ENCODE measurements at regions not wholly inside any gene's neighbourhood (a gene's known extent, or its start where the extent isn't known, plus 50 kb on each side); places are given as distances from the start of the nearest gene placed in this dataset.

DNA sequence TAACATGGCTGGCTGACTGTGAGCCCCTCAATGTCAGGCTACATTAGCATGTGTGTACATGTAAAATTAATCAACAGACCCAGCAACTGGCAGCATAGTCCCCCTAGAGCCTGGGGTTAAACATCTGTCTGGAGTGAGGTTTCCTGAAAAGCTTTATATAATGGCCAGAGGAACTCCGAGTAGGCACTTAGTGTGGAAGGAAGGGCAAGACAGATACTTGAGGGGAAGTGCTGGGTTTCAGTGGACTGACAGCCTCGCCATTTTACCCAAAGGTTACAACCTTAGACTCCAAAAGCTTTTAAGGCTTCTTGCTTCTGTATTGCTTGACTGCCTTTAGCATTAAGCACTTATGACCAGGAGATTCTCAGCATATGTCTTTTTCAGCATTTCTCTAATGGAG, 430.8 kb downstream of the FLRT2 start:
- no peak overlapping the region for H3K4me3 Mint-ChIP-seq
- no peaks in the 10 kb centered on the region for H3K9me3 Mint-ChIP-seq
- no peaks in the 10 kb centered on the region for H3K4me1 ChIP-seq (ENCODE audit: insufficient read depth, low read length)
- H3K36me3 Mint-ChIP-seq (ENCODE audit: low read depth): no peaks in the 10 kb centered on the region
- TF ChIP-seq, protein P1, sequence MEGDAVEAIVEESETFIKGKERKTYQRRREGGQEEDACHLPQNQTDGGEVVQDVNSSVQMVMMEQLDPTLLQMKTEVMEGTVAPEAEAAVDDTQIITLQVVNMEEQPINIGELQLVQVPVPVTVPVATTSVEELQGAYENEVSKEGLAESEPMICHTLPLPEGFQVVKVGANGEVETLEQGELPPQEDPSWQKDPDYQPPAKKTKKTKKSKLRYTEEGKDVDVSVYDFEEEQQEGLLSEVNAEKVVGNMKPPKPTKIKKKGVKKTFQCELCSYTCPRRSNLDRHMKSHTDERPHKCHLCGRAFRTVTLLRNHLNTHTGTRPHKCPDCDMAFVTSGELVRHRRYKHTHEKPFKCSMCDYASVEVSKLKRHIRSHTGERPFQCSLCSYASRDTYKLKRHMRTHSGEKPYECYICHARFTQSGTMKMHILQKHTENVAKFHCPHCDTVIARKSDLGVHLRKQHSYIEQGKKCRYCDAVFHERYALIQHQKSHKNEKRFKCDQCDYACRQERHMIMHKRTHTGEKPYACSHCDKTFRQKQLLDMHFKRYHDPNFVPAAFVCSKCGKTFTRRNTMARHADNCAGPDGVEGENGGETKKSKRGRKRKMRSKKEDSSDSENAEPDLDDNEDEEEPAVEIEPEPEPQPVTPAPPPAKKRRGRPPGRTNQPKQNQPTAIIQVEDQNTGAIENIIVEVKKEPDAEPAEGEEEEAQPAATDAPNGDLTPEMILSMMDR (IDR thresholded peaks at IDR 0.05): no peak
- no peaks in the 10 kb centered on the region for H3K27me3 Mint-ChIP-seq
- H3K36me3 ChIP-seq (ENCODE audit: insufficient read depth, low read length): no peaks in the 10 kb centered on the region
- no peak overlapping the region for H3K27ac Mint-ChIP-seq
- H3K27me3 ChIP-seq (ENCODE audit: control insufficient read depth in 1 of 2, insufficient read depth in 2 of 2, low read length in 2 of 2): no peaks in the 10 kb centered on the region
- no peaks in the 10 kb centered on the region for H3K9me3 ChIP-seq (ENCODE audit: control insufficient read depth in 1 of 2, insufficient read depth in 1 of 2, low read length in 2 of 2)
- no peak for ATAC-seq (ENCODE audit: poor library complexity)
- peaks cover 19% of the 10 kb centered on the region for H3K4me1 Mint-ChIP-seq (ENCODE audit: low read depth)
- intact Hi-C loops (cut with DNase I, micrococcal nuclease): no loop called here
- ChIA-PET POLR2A (no interaction called here), CTCF (no interaction called here)
- DNase-seq: no peak
- H3K27ac ChIP-seq (ENCODE audit: low read depth in 1 of 2, low read length in 2 of 2): no peak overlapping the region
- no peak overlapping the region for H3K4me3 ChIP-seq (ENCODE audit: low read length)

DNA sequence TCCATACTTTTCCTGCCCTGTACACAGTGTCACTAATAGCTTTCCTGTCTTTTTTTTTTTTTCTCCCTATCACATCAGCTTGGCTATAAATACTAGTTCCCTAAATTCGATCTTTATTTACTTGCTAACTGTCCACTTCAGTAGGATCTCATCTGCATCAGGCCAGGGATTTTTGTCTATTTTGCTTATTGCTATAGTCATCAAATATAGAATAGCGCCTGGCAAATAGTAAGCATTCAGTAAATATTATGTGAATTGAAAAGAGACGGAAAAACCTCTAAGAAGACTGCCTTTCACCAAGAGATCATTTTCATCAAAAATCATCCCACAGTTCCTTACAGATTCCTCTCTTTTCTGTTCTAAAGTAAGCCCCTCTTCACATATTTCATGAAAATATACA, 429.1 kb downstream of the FLRT2 start:
- Histone ChIP-seq H3K4me3 (ENCODE audit: low read length) (no peak overlapping the region), H3K9me3 (ENCODE audit: control insufficient read depth in 1 of 2, insufficient read depth in 1 of 2, low read length in 2 of 2) (no peaks in the 10 kb centered on the region), H3K27me3 (ENCODE audit: control insufficient read depth in 1 of 2, insufficient read depth in 2 of 2, low read length in 2 of 2) (no peaks in the 10 kb centered on the region), H3K36me3 (ENCODE audit: insufficient read depth, low read length) (no peaks in the 10 kb centered on the region), H3K4me1 (ENCODE audit: insufficient read depth, low read length) (no peaks in the 10 kb centered on the region), H3K27ac (ENCODE audit: low read depth in 1 of 2, low read length in 2 of 2) (no peak overlapping the region)
- Mint-ChIP-seq H3K27ac (no peak overlapping the region), H3K4me1 (ENCODE audit: low read depth) (peaks cover 19% of the 10 kb centered on the region), H3K4me3 (no peak overlapping the region), H3K9me3 (no peaks in the 10 kb centered on the region), H3K36me3 (ENCODE audit: low read depth) (no peaks in the 10 kb centered on the region), H3K27me3 (no peaks in the 10 kb centered on the region)
- DNase-seq (no peak), ATAC-seq (ENCODE audit: poor library complexity) (no peak)
- POLR2A ChIA-PET: no interaction called here
- intact Hi-C loops (cut with DNase I, micrococcal nuclease): no loop called here
- CTCF ChIA-PET: no interaction called here
- TF ChIP-seq, protein P1 (IDR thresholded peaks at IDR 0.05): no peak

DNA sequence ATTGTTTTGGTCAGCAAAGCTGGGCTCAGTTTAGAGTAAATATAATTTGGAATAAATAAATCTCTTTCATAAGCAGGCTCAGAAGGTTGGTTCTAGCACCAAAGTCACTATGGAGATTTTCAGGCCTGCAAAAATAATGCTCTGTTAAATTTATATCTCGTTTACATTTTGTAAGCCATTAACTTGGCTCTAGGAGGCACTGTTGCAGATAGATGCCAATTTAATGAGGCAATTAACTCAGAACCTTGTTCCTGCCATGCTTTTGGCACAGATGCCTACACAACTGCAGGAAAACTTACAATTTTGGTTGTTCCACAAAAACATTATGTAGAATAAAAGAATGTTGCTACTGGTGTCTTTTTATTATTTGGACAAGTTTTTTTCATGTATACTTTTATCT, 428.1 kb downstream of the FLRT2 start:
- Histone ChIP-seq H3K27ac (ENCODE audit: low read depth in 1 of 2, low read length in 2 of 2) (no peak overlapping the region), H3K4me3 (ENCODE audit: low read length) (no peak overlapping the region), H3K4me1 (ENCODE audit: insufficient read depth, low read length) (no peaks in the 10 kb centered on the region), H3K36me3 (ENCODE audit: insufficient read depth, low read length) (no peaks in the 10 kb centered on the region), H3K9me3 (ENCODE audit: control insufficient read depth in 1 of 2, insufficient read depth in 1 of 2, low read length in 2 of 2) (no peaks in the 10 kb centered on the region), H3K27me3 (ENCODE audit: control insufficient read depth in 1 of 2, insufficient read depth in 2 of 2, low read length in 2 of 2) (no peaks in the 10 kb centered on the region)
- Mint-ChIP-seq H3K4me3 (no peak overlapping the region), H3K27me3 (no peaks in the 10 kb centered on the region), H3K4me1 (ENCODE audit: low read depth) (peaks cover 18% of the 10 kb centered on the region), H3K9me3 (no peaks in the 10 kb centered on the region), H3K36me3 (ENCODE audit: low read depth) (no peaks in the 10 kb centered on the region), H3K27ac (no peak overlapping the region)
- ChIA-PET POLR2A (no interaction called here), CTCF (no interaction called here)
- TF ChIP-seq, protein P1 (IDR thresholded peaks at IDR 0.05): no peak
- intact Hi-C loops (cut with DNase I, micrococcal nuclease): no loop called here
- ATAC-seq (ENCODE audit: poor library complexity): no peak
- DNase-seq: no peak
